Activated T-helper 2 cell treated with anti-CD3 and anti-CD28 coated beads, Interferon-gamma antibody, Interleukin-2, Interleukin-4, amounts not matched to agents 10 μg/mL and 5 μg/mL and 100 μg/mL, durations not matched to agents 14 hours and 24 hours and 36 hours (primary cell): ENCODE measurements at regions not wholly inside any gene's neighbourhood (a gene's known extent, or its start where the extent isn't known, plus 50 kb on each side); places are given as distances from the start of the nearest gene placed in this dataset.

Experiments
- DNase-seq: peaks from one replicate; pipeline ENCODE4 v3.0.0; 2021; ENCODE audit warnings: low spot score
- H3K27ac Mint-ChIP-seq: one replicate; pipeline ENCODE4 v1.8.0; 2021; ENCODE audit warnings: mixed read lengths
- H3K27me3 Mint-ChIP-seq: one replicate; pipeline ENCODE4 v1.8.0; 2021; ENCODE audit warnings: low read depth, mixed read lengths
- H3K36me3 Mint-ChIP-seq: one replicate; pipeline ENCODE4 v1.8.0; 2021; ENCODE audit warnings: low read depth, mixed read lengths
- H3K4me1 Mint-ChIP-seq: one replicate; pipeline ENCODE4 v1.8.0; 2021; ENCODE audit warnings: low read depth, mixed read lengths
- H3K4me3 Mint-ChIP-seq: one replicate; pipeline ENCODE4 v1.8.0; 2021; ENCODE audit warnings: low read depth, mild to moderate bottlenecking, moderate library complexity, mixed read lengths
- H3K9me3 Mint-ChIP-seq: one replicate; pipeline ENCODE4 v1.8.0; 2021; ENCODE audit warnings: mixed read lengths
- intact Hi-C: fragments of 100-400 bp; cut with micrococcal nuclease; formaldehyde crosslinking; loops from one replicate; pipeline ENCODE4 v1.15.1; 2023

DNA sequence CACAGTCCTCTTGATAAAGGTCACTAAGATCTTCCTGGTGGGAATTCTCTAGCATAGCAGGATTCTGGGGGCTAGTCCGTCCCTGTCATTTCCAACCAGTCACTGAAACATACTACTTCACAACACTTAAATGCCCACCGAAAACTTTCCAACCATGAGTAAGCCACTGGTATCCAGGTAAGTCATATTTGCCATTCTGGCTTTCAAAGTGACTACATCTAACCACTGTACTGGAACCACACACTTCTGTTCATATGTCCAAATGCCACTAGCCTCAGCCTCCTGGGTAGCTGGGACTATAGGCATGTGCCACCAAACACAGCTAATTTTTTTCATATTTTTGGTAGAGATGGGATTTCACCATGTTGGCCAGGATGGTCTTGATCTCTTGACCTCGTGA is 64.3 kb upstream of the VANGL1 start:
- intact Hi-C loops: no loop called here
- no peak for DNase-seq
- Mint-ChIP-seq H3K4me3 (no peak overlapping the region), H3K27ac (no peak overlapping the region), H3K36me3 (no peaks in the 10 kb centered on the region), H3K9me3 (peaks cover 7% of the 10 kb centered on the region), H3K4me1 (no peaks in the 10 kb centered on the region), H3K27me3 (no peaks in the 10 kb centered on the region)

DNA sequence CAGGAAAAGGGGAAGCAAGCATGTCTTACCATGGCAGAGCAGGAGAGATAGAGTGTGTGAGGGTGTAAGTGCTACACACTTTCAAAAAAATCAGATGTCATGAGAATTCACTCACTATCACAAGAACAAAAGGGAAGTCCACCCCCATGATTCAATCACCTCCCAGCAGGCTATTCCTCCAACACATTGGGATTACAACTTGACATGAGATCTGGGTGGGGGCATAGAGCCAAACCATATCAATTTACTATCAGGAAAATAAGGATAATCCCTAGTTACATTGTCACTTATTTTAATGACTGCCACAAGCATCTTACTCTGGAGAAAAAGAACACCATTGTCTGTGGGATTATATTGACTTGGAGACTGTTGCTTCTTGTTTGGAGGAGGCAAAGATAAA is 66.1 kb upstream of the VANGL1 start:
- Mint-ChIP-seq H3K27ac (no peak overlapping the region), H3K9me3 (peaks cover 10% of the 10 kb centered on the region), H3K4me1 (no peaks in the 10 kb centered on the region), H3K36me3 (no peaks in the 10 kb centered on the region), H3K27me3 (no peaks in the 10 kb centered on the region), H3K4me3 (no peak overlapping the region)
- DNase-seq: no peak
- intact Hi-C loops: no loop called here

DNA sequence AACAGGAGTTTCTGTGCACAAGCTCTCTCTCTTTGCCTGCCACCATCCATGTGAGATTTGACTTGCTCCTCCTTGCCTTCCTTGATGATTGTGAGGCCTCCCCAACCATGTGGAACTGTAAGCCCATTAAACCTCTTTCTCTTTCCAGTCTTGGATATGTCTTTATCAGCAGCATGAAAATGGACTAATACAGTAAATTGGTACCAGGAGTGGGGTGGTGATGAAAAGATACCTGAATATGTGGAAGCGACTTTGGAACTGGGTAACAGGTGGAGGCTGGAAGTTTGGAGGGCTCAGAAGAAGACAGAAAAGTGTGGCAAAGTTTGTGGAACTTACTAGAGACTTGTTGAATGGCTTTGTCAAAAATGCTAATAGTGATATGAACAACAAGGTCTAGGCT is 69.1 kb upstream of the VANGL1 start:
- H3K4me1 Mint-ChIP-seq: no peaks in the 10 kb centered on the region
- no peak for DNase-seq
- H3K27ac Mint-ChIP-seq: no peak overlapping the region
- no peaks in the 10 kb centered on the region for H3K27me3 Mint-ChIP-seq
- H3K4me3 Mint-ChIP-seq: no peak overlapping the region
- no peaks in the 10 kb centered on the region for H3K36me3 Mint-ChIP-seq
- peaks cover 15% of the 10 kb centered on the region for H3K9me3 Mint-ChIP-seq
- intact Hi-C loops: no loop called here

DNA sequence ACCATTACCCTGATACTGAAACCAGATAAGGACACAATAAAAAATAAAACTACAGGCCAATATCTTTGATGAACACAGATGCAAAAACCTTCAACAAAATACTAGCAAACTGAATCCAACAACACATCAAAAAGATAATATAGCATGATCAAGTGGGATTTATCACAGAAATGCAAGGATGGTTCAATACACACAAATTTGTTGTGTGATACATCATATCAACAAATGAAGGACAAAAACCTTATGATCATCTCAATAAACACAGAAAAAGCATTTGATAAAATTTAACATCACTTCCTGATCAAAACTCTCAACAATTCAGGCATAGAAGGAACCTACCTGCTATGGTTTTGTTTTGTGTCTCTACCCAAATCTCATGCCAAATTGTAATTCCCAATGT is 74.3 kb upstream of the VANGL1 start:
- Mint-ChIP-seq H3K36me3 (no peaks in the 10 kb centered on the region), H3K27me3 (peaks cover 22% of the 10 kb centered on the region), H3K9me3 (peaks cover 13% of the 10 kb centered on the region), H3K4me3 (no peak overlapping the region), H3K27ac (no peak overlapping the region), H3K4me1 (no peaks in the 10 kb centered on the region)
- intact Hi-C loops: no loop called here
- no peak for DNase-seq

DNA sequence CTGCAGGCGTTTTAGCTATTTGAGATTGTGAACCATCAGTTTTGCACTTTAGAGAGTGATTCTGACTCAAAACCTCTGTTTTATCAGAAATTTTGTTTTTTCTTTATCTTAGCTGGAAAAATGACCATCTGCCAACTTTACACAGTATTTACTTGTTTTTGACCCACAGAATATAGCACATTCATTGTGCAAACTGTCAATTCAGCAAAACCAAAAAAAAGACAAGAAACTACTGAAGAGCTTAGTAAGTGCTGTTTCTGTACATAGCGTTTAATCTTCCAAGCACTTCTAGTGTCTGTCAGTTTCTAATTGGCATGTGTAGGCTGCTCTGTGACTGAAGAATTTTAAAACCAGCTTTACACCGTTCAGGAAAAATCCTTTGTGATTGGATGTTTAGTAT is 76.0 kb upstream of the VANGL1 start:
- Mint-ChIP-seq H3K9me3 (peaks cover 11% of the 10 kb centered on the region), H3K4me3 (no peak overlapping the region), H3K27me3 (peaks cover 24% of the 10 kb centered on the region), H3K4me1 (no peaks in the 10 kb centered on the region), H3K27ac (no peak overlapping the region), H3K36me3 (no peaks in the 10 kb centered on the region)
- intact Hi-C loops: no loop called here
- DNase-seq: no peak

DNA sequence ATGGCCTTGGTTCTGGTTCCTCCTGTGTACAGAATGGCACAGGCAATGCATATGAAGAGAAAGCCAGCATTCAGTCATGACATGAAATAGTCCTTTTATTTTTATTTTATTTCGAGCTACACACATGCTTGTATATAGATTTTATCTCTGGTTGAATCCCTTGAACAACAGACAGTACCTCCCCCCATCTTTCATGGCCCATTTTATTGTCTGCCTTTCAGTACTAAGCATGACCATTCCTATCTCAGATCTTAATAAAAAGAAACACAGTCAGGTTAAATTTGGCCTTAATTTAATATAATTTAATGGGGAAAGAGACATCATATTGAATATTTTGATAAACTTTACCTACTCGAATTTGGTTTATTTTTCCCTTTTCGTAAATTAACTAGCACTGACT is 76.4 kb upstream of the VANGL1 start:
- intact Hi-C loops: no loop called here
- Mint-ChIP-seq H3K4me3 (no peak overlapping the region), H3K27ac (no peak overlapping the region), H3K27me3 (peaks cover 24% of the 10 kb centered on the region), H3K4me1 (no peaks in the 10 kb centered on the region), H3K9me3 (peaks cover 11% of the 10 kb centered on the region), H3K36me3 (no peaks in the 10 kb centered on the region)
- no peak for DNase-seq

DNA sequence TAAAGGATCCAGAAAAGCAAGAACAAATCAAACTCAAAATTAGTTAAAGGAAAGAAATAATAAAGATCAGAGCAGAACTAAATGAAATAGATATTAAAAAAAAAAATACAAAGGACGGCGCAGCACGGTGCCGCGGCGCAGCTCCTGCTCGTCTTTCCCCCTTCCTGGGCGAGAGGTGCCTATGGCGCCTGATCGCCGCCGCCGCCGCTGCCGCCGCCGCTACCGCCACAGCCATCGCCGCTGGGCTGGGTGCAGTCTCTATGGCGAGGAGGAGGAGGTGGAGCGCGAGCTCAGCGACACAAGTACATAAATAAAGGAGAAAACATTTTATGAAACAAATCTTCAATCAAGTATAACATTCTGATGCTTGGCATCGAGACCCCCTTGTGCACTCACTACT is 77.6 kb upstream of the VANGL1 start:
- Mint-ChIP-seq H3K27ac (no peak overlapping the region), H3K27me3 (peaks cover 24% of the 10 kb centered on the region), H3K36me3 (no peaks in the 10 kb centered on the region), H3K4me3 (no peak overlapping the region), H3K4me1 (no peaks in the 10 kb centered on the region), H3K9me3 (peaks cover 11% of the 10 kb centered on the region)
- intact Hi-C loops: no loop called here
- no peak for DNase-seq

DNA sequence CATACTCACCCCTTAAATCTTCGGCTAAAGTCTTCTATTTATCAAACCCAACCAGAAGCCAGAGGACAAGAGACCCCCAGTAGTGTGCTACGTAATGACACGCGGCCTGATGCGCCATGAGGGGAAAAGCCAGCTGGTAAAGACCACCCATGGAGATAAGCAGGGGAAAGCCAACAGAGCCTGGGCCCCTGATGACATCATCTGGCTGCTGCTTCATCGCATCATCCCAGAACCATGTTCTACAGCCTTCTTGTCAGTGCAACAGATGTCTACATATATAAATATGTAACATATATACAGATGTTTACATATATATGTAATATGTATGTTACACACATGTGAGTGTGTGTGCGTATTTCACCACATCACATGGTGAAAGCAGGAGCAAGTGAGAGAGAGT is 81.7 kb upstream of the VANGL1 start:
- no peak for DNase-seq
- H3K27me3 Mint-ChIP-seq: peaks cover 22% of the 10 kb centered on the region
- H3K4me3 Mint-ChIP-seq: no peak overlapping the region
- H3K9me3 Mint-ChIP-seq: no peaks in the 10 kb centered on the region
- intact Hi-C loops: no loop called here
- no peaks in the 10 kb centered on the region for H3K36me3 Mint-ChIP-seq
- H3K27ac Mint-ChIP-seq: no peak overlapping the region
- H3K4me1 Mint-ChIP-seq: no peaks in the 10 kb centered on the region

DNA sequence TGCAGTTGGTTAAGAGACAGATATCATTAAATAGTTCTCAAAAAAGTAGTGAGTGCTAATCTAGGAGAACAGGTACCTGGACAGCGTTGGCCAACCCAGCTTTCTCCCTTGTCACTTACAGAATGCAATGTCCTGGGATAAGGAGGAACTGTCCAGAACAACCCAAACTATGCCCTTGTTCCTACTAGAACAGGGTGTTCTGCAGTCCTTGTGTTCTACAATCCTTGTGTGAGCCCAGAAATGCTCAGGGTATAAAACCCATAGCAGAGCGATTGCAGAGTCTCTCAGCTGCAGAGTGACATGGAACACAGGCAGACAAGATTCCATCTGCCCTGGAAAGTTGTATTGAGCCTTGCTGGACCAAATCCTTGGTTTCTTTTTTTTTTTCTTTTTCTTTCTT is 83.5 kb upstream of the VANGL1 start:
- intact Hi-C loops: no loop called here
- Mint-ChIP-seq H3K27ac (no peak overlapping the region), H3K27me3 (peaks cover 8% of the 10 kb centered on the region), H3K36me3 (no peaks in the 10 kb centered on the region), H3K4me1 (no peaks in the 10 kb centered on the region), H3K4me3 (no peak overlapping the region), H3K9me3 (no peaks in the 10 kb centered on the region)
- no peak for DNase-seq

DNA sequence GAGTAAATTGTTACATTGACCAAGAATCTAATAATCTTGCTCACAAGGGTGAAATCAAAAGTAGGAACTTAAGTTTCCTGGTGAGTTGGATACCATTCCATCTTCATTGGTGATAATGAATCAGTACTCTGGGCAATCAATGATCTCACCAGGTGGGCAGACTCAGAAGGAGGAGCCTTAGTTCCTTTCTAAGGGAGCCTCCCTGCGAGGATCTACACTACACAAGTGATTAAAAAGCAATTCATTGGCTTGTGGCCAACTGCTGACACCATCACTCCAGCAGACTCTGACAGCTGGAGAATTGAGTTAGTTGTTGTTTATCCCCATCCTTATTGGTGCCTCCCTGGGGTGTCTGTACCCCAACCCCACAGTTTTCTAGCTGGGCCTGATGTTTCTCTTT is 84.1 kb upstream of the VANGL1 start:
- Mint-ChIP-seq H3K27ac (no peak overlapping the region), H3K4me3 (no peak overlapping the region), H3K36me3 (no peaks in the 10 kb centered on the region), H3K27me3 (peaks cover 3% of the 10 kb centered on the region), H3K4me1 (no peaks in the 10 kb centered on the region), H3K9me3 (no peaks in the 10 kb centered on the region)
- DNase-seq: no peak
- intact Hi-C loops: no loop called here

DNA sequence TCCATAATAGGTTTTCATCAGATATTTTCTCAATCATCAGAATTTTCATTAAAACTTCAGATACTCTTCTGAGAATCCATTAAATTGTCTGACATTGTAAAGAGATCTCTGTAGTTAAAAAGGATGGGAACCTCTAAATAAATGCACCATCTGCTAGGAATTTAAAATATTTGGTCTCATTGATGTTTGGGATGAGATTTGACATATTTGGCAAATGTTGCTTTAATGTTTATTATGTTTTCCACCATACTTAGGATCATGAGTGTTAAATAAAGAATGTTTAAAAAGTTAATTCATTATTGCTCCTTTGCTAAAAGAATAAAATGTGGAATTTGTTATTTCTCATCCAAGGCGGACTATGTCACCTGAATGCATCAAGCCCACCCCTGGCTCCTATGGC is 85.5 kb upstream of the VANGL1 start:
- Mint-ChIP-seq H3K4me3 (no peak overlapping the region), H3K36me3 (no peaks in the 10 kb centered on the region), H3K27me3 (peaks cover 2% of the 10 kb centered on the region), H3K9me3 (no peaks in the 10 kb centered on the region), H3K4me1 (no peaks in the 10 kb centered on the region), H3K27ac (no peak overlapping the region)
- intact Hi-C loops: no loop called here
- DNase-seq: no peak

DNA sequence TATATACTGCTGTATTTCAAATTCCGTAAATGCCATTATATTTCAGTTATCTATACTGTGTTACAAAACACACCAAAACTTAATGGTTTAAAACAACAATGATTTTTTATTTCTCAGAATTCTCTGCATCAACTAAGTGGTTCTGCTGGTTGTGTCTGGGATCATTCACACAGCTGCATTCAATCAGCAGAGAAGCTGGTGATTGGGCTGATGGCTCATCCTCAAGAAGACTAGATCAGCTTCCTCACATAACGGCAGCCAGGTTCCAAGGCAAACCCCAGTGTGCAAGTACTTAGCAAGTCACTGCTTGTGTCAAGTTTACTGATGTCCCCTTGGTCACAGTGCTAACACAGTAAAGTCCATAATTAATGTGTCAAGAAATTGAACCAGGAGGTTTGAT is 86.3 kb upstream of the VANGL1 start:
- no peaks in the 10 kb centered on the region for H3K9me3 Mint-ChIP-seq
- intact Hi-C loops: no loop called here
- no peak overlapping the region for H3K27ac Mint-ChIP-seq
- peaks cover 2% of the 10 kb centered on the region for H3K27me3 Mint-ChIP-seq
- no peaks in the 10 kb centered on the region for H3K36me3 Mint-ChIP-seq
- no peak overlapping the region for H3K4me3 Mint-ChIP-seq
- DNase-seq: no peak
- H3K4me1 Mint-ChIP-seq: no peaks in the 10 kb centered on the region

DNA sequence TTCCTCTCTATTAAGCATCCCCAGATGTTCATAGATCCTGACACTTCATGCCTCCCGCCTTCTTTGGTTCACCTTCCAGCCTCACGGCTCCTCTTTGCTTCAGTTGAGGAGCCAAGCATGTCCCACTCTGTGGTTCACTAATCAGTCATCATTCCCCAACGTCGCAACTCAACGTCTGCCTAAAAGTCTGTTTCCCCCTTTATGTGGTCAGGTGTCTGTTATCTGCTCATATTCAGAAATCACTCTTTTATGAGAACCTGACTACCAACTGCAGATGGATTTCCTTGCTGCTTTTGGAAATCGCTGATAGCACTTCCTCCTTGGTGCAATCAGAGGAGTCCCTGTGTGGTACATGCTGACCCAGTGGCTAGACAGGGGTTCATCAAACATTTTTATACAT is 94.1 kb upstream of the VANGL1 start:
- H3K9me3 Mint-ChIP-seq: no peaks in the 10 kb centered on the region
- H3K4me3 Mint-ChIP-seq: no peak overlapping the region
- no peak overlapping the region for H3K27ac Mint-ChIP-seq
- no peak for DNase-seq
- intact Hi-C loops: no loop called here
- peaks cover 2% of the 10 kb centered on the region for H3K27me3 Mint-ChIP-seq
- no peaks in the 10 kb centered on the region for H3K4me1 Mint-ChIP-seq
- no peaks in the 10 kb centered on the region for H3K36me3 Mint-ChIP-seq

DNA sequence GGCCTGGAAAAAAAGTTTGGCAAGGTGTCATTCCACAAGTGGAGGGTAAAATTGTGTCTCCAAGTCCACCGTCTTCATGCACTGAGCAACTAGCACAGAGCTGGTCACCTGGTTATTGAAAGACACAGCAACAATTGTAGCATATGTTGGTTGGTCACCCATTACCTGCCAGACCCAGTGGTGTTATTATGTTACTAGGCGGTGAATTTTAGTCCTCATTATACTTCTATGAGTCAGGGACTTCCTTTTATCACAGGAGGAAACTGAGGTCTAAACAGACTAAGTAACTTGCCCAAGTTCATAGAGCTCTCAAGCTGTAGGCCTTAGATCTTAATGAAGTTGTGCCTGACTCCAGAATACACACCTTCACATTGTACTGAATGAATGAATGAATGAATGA is 94.9 kb upstream of the VANGL1 start:
- DNase-seq: no peak
- no peak overlapping the region for H3K4me3 Mint-ChIP-seq
- H3K27me3 Mint-ChIP-seq: peaks cover 2% of the 10 kb centered on the region
- no peak overlapping the region for H3K27ac Mint-ChIP-seq
- no peaks in the 10 kb centered on the region for H3K4me1 Mint-ChIP-seq
- no peaks in the 10 kb centered on the region for H3K9me3 Mint-ChIP-seq
- intact Hi-C loops: no loop called here
- H3K36me3 Mint-ChIP-seq: no peaks in the 10 kb centered on the region
